ENCODE measurements at regions not wholly inside any gene's neighbourhood (a gene's known extent, or its start where the extent isn't known, plus 50 kb on each side); places are given as distances from the start of the nearest gene placed in this dataset.

GRCh38 chr1:221945669-221946068 lies 203.8 kb upstream of the DUSP10 start:
- TF ChIP-seq ZNF8 (CRISPR knock-in tag; IDR thresholded peaks at IDR 0.05) (no peak), PATZ1 (CRISPR knock-in tag; IDR thresholded peaks at IDR 0.05; ENCODE audit: borderline replicate concordance) (no peak), ZFP3 (CRISPR knock-in tag; IDR thresholded peaks at IDR 0.05) (no peak), ARNTL (CRISPR knock-in tag; IDR thresholded peaks at IDR 0.05; ENCODE audit: borderline replicate concordance, low read depth) (no peak), OSR1 (CRISPR knock-in tag; IDR thresholded peaks at IDR 0.05) (no peak), ESRRG (CRISPR knock-in tag; IDR thresholded peaks at IDR 0.05) (no peak), TCF4 (CRISPR knock-in tag; IDR thresholded peaks at IDR 0.05; ENCODE audit: borderline replicate concordance) (no peak)

Measured in SK-N-SH treated with all-trans-retinoic acid at 6 μM for 48 hours (cell line).